ENCODE measurements at regions not wholly inside any gene's neighbourhood (a gene's known extent, or its start where the extent isn't known, plus 50 kb on each side); places are given as distances from the start of the nearest gene placed in this dataset.

GRCh38 chr2:2806711-2807110 lies 475.6 kb upstream of the MYT1L start:
- no peak for TF ChIP-seq CTCF (IDR thresholded peaks at IDR 0.05 in 4 of 5, conservative IDR thresholded peaks at IDR 0.05 in 1 of 5)
- TF ChIP-seq POLR2A (IDR thresholded peaks at IDR 0.05), result no peak

Measured in gastrocnemius medialis (tissue), 4 donors.